ENCODE measurements at regions not wholly inside any gene's neighbourhood (a gene's known extent, or its start where the extent isn't known, plus 50 kb on each side); places are given as distances from the start of the nearest gene placed in this dataset.
A peak's percentile ranks its signal among the peaks of the same experiment; 100 is the strongest.

GRCh38 chrX:69072486-69073006, 92.7 kb downstream of the PJA1 start (continued):
- TF ChIP-seq ZNF518A (tag by site-specific recombination; conservative IDR thresholded peaks at IDR 0.05; ENCODE audit: low read depth) (no peak), ZNF768 (tag by site-specific recombination; IDR thresholded peaks at IDR 0.05) (no peak), ZXDB (tag by site-specific recombination; IDR thresholded peaks at IDR 0.05) (no peak), ZNF701 (tag by site-specific recombination; IDR thresholded peaks at IDR 0.05) (no peak)

GRCh38 chrX:69070949-69071650, 94.2 kb downstream of the PJA1 start:
- H3K27ac ChIP-seq (ENCODE audit: extremely low read depth, low read depth, low read length) = no peak overlapping the region

GRCh38 chrX:69069876-69070275, 95.4 kb downstream of the PJA1 start:
- Histone ChIP-seq H3K4me3 (ENCODE audit: low read depth, low read length) (no peak overlapping the region), H3K27ac (ENCODE audit: extremely low read depth, low read depth, low read length) (no peak overlapping the region), H3K9me3 (ENCODE audit: control insufficient read depth, insufficient read depth, low read depth, low read length) (no peaks in the 10 kb centered on the region), H3K4me1 (ENCODE audit: control insufficient read depth, insufficient read depth, low read length) (no peaks in the 10 kb centered on the region), H3K36me3 (ENCODE audit: control insufficient read depth in 2 of 2, insufficient read depth in 1 of 2, low read length in 2 of 2) (no peaks in the 10 kb centered on the region)
- ChIA-PET POLR2A (no interaction called here), CTCF (no interaction called here)
- TF ChIP-seq ZNF555 (tag by site-specific recombination; conservative IDR thresholded peaks at IDR 0.05) (no peak), HOXA7 (CRISPR knock-in tag; IDR thresholded peaks at IDR 0.05; ENCODE audit: borderline replicate concordance) (no peak), PRDM4 (tag by site-specific recombination; IDR thresholded peaks at IDR 0.05) (no peak), ZNF239 (tag by site-specific recombination; IDR thresholded peaks at IDR 0.05) (no peak), ZNF24 (tag by site-specific recombination; IDR thresholded peaks at IDR 0.05) (no peak), EGR2 (tag by site-specific recombination; IDR thresholded peaks at IDR 0.05; ENCODE audit: low read depth) (no peak), GFI1B (tag by site-specific recombination; IDR thresholded peaks at IDR 0.05) (no peak), MZF1 (tag by site-specific recombination; IDR thresholded peaks at IDR 0.05; ENCODE audit: borderline replicate concordance) (no peak)

More at GRCh38 chrX:69070949-69071650, 94.2 kb downstream of the PJA1 start:
- H3K36me3 ChIP-seq (ENCODE audit: control insufficient read depth in 2 of 2, insufficient read depth in 1 of 2, low read length in 2 of 2) = no peaks in the 10 kb centered on the region
- H3K9me3 ChIP-seq (ENCODE audit: control insufficient read depth, insufficient read depth, low read depth, low read length) = no peaks in the 10 kb centered on the region
- H3K4me3 ChIP-seq (ENCODE audit: low read depth, low read length) = no peak overlapping the region
- ChIA-PET POLR2A (interaction anchor here (1.0 kb wide), 1 partner anchor 9 kb away, joined by 4 read pairs; no protein-coding TSS in a partner anchor), CTCF (interaction anchor here (0.6 to 1.1 kb wide), 5 partner anchors 9 to 148 kb away, joined by 3 to 4 read pairs (median 3); no protein-coding TSS in a partner anchor)
- no peaks in the 10 kb centered on the region for H3K4me1 ChIP-seq (ENCODE audit: control insufficient read depth, insufficient read depth, low read length)
- TF ChIP-seq ZNF692 (tag by site-specific recombination; IDR thresholded peaks at IDR 0.05) = no peak
- no peak for TF ChIP-seq ZNF473 (tag by site-specific recombination; IDR thresholded peaks at IDR 0.05)
- TF ChIP-seq EGR2 (tag by site-specific recombination; IDR thresholded peaks at IDR 0.05; ENCODE audit: low read depth) = peak; percentile 16; the same call in 1 of the 2 replicates
- peak; percentile 68 for TF ChIP-seq ZNF341 (tag by site-specific recombination; IDR thresholded peaks at IDR 0.05; ENCODE audit: low read depth)
- TF ChIP-seq ZFHX2 (tag by site-specific recombination; conservative IDR thresholded peaks at IDR 0.05) = peak; percentile 39; the same call in 1 of the 2 replicates

All from HEK293 (cell line).